ENCODE measurements at regions not wholly inside any gene's neighbourhood (a gene's known extent, or its start where the extent isn't known, plus 50 kb on each side); places are given as distances from the start of the nearest gene placed in this dataset.
"Not testable (repeated sequence)": the region's sequence is repeated elsewhere in the genome, so short reads cannot be mapped to it uniquely, and the experiment has no call there.

DNA sequence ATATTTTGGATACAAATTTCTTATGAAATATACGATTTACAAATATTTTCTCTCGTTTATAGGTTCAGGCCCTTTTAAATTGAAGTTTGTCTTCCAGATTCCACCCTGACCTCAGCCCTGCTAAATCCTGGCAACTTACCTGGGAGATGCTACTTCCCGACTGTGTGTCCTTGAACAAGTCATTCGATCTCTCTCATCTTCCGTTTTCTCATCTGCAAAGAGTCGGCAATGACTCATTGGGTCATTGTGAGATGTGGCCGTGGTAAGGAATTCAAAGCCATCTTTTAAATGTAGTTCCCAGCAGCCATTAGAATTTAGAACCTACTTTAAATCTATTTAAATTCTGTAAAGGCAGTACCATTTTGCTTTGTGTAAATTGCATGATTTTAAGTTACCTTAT, 72.5 kb downstream of the LHX2 start:
- DNase-seq (ENCODE audit: low spot score): no peak

DNA sequence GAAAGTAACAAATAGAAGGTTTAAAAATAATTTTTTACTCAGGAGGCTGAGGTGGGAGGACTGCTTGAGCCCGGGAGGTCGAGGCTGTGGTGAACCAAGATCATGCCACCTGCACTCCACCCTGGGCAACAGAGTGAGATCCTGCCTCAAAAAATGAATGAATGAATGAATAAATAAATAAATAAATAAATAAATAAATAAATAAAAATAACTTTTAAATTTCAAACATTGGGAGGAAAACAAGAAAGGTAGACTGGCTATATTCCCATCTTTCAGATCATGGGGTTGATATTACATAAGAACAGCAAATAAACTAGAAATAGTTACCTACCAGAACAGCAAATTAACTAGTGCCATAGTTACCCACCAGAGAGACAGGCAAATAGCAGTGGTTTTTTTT, 75.7 kb downstream of the LHX2 start:
- DNase-seq (ENCODE audit: low spot score): no peak

- DNase-seq (ENCODE audit: low spot score): no peak
Observed at GRCh38 chr9:124088476-124088837, 76.9 kb downstream of the LHX2 start.

DNA sequence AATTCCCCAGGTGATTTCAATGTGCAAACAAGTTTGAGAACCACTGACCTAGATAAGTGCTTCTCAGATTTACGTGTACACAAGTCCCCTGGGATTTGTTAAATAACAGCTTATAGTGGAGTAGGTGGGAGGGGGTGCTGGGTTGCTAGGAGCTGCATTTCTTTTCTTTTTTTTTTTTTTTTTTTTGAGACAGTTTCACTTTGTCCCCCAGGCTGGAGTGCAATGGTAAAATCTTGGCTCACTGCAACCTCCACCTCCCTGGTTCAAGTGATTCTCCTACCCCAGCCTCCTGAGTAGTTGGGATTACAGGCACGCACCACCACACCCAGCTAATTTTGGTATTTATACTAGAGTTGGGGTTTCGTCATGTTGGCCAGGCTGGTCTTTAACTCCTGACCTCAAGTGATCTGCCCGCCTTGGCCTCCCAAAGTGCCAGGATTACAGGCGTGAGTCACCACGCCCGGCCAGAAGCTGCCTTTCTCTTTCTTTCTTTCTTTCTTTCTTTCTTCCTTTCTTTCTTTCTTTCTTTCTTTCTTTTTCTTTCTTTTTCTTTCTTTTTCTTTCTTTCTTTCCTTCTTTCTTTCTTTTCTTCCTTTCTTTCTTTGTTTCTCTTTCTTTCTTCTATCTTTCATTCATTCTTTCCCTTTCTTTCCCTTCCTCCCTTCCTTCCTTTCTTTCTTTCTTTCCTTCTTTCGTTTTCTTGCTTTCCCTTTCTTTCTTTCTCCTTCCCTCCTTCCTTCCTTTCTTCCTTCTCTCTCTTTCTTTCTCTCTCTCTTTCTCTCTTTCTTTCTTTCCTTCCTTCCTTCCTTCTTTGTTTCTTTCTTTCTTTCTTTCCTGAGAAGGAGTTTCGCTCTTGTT, 78.3 kb downstream of the LHX2 start:
- not testable (repeated sequence) for DNase-seq (ENCODE audit: low spot score)

DNA sequence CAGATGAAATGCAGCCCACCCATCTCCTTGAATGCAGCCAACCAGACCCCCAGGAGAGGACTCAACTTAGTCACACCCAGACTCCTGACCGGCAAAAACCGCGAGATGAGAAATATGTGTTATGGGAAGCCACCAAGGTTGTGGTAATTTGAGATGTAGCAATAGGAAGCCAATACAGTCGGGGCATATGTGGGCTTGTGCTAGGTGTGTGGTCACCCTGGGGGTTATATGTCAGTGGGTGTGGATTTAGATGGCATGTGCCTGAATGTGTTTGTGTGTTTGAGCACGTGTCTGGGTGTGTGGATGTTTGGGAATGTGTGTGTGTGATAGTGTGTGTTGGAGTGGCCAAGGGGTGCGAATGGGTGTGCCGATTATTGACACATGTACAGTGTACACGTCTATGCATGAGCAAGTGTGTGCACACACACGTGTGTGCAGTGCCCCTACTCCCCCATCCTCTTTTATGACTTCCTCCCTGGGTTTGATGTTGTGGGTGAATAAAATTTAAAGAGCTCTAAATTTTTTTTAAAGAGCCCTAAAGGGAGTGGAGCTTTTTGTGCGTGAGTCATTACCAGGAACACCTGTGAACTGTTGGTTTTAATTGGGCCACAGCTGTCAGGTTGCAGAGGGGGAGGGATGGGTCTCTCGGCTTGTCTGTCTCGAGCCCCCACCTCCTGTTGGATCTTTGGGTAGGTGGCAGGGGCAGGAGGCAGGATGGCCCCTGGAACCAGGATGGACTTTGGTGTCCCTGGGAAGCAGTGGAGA, 86.8 kb downstream of the LHX2 start:
- no peak for DNase-seq (ENCODE audit: low spot score)

GRCh38 chr9:124099860-124100259, 88.3 kb downstream of the LHX2 start:
- DNase-seq (ENCODE audit: low spot score): no peak

- no peak for DNase-seq (ENCODE audit: low spot score)
Observed at GRCh38 chr9:124101215-124101968, 89.8 kb downstream of the LHX2 start.

GRCh38 chr9:124101969-124102345, 90.4 kb downstream of the LHX2 start:
- no peak for DNase-seq (ENCODE audit: low spot score)

- no peak for DNase-seq (ENCODE audit: low spot score)
Observed at GRCh38 chr9:124102363-124102762, 90.8 kb downstream of the LHX2 start.

DNA sequence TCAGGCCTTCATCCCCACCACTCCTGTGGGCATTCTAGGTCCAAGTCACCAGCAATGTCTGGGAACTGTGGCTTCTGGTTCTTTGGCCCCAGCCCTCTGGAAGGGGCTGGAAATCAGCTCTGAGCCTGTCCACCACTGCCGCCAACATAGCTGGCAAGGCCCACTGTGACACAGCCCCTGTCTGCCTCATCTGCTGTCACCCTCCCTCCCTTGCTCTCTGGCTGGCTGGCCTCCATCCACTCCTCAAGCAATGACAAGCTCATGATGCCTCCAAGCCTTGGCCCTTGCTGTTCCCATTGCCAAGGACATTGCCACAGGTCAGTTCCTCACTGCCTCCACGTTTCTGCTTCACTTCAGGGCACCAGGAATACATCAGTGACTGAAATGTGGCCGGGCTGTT, 93.7 kb downstream of the LHX2 start:
- DNase-seq (ENCODE audit: low spot score): no peak

DNA sequence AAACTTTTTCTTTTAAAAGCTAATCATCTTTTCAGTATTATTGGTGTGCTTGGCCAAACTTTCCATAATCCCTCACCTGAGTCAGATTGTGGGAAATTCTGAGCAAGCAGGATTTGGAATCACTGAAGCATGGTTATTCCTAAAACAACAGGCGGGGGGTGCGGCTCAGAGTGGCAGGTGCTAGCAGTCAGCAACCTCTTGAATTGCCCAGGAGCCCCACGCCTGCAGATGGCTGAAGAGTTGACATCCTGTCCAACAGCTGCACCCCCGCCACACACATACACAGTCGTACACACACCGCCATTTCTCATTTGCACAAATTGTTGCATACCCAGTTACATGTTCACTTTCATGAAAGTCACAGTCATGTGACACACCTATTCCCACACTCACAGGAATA, 96.6 kb downstream of the LHX2 start:
- no peak for DNase-seq (ENCODE audit: low spot score)

GRCh38 chr9:124110307-124110915, 98.8 kb downstream of the LHX2 start:
- peak; percentile 15 for DNase-seq (ENCODE audit: low spot score)

DNA sequence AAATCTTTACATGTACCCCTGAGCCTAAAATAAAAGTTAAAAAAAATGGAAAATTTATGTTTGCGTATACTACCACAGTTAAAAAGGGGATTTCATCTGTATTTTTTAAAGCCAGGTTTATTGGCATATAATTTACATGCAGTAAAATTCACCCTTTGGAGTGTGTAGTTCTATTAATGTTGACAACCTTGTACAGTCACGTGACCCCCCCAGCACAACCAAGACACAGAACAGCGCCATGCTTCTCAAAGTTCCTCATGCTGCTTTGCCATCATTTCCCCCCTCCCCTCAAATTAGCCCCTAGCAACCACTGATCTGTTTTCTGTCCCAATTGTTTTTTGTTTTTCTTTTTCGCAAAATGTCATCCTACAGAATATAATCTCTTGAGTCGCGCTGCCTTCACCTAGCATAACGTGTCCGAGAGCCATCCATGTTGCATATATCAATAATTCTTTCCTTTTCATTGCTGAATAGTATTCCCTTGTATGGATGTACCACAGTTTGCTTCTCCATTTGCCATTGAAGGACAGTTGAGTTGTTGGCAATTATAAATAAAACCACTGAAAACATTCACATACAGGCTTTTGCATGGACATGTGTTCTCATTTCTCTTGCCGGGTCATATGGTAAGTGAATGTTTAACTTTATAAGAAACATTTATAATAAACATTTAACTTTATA, 105.3 kb downstream of the LHX2 start:
- DNase-seq (ENCODE audit: low spot score): no peak

DNA sequence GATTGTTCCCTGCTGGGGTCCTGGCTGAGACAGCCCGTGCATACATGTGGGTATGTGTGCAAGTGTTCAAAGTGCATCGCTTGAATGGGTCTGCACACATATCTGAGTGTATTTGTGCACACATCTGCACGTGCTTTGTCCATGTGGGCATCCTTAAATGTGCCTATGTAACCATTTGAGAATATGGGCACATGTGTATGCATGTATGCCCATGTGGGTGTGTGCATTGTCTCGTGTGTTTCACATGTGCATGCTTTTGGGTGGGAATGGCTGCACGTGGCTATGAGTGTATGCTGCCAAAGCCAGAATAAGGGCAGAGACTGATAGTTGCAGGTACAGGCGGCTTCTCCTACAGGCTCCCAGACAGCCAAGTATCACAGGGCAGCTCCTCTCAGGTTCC, 107.3 kb downstream of the LHX2 start:
- DNase-seq (ENCODE audit: low spot score): no peak

DNA sequence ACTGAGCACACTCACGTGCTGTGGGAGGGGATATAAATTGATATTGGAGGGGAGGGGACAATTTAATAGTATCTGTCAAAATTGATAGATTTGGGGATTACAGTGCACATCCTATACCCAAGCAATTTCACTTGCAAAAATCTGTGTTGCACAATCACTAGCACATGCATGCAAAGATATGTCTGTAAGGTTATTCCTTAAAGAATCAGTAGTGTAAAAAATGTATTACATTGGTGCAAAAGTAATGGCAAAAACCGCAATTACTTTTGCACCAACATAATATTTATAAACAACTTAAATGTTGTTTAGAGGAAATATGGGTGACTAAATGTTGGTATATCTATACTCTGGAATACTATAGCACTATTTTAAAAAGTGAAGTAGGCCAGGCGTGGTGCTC, 108.7 kb downstream of the LHX2 start:
- DNase-seq (ENCODE audit: low spot score): no peak

DNA sequence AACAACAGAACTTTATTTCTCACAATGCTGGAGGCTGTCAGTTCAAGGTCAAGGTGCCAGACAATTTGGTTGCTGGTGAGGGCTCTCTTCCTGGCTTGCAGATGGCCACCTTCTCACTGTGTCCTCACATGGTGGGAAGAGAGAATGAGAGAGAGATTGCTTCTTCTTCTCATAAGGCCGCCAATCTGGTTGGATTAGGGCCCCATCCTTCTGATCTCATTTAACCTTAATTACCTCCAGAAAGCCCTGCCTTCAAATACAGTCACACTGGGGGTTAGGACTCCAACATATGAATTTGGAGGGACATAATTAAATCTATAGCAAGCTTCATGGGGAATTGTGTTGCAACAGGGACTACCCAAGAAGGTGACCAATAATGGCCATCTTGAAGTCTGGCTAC, 110.2 kb downstream of the LHX2 start:
- DNase-seq (ENCODE audit: low spot score): no peak

DNA sequence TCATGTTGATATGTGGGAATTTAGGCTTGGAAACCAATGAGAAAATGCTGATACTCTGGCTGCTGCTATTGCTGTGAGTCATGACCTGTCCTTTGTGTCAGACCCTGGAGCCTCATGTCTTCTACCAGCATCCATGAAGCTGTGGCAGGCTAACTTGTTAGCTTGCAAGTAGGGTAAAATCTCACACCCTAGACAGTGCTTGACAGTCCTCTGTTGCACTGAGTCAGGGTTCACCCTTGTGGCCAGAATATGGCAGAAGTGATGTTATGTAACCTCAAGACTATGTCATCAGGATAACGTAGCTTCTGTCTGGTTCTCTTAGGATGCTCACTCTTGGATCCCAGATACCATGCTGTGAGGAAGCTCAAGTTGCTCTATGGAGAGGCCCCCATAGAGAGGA, 110.8 kb downstream of the LHX2 start:
- DNase-seq (ENCODE audit: low spot score): no peak

GRCh38 chr9:124122813-124123462, 111.4 kb downstream of the LHX2 start:
- DNase-seq (ENCODE audit: low spot score): no peak

- not testable (repeated sequence) for DNase-seq (ENCODE audit: low spot score)
Observed at GRCh38 chr9:124123621-124124020, 112.1 kb downstream of the LHX2 start.

DNA sequence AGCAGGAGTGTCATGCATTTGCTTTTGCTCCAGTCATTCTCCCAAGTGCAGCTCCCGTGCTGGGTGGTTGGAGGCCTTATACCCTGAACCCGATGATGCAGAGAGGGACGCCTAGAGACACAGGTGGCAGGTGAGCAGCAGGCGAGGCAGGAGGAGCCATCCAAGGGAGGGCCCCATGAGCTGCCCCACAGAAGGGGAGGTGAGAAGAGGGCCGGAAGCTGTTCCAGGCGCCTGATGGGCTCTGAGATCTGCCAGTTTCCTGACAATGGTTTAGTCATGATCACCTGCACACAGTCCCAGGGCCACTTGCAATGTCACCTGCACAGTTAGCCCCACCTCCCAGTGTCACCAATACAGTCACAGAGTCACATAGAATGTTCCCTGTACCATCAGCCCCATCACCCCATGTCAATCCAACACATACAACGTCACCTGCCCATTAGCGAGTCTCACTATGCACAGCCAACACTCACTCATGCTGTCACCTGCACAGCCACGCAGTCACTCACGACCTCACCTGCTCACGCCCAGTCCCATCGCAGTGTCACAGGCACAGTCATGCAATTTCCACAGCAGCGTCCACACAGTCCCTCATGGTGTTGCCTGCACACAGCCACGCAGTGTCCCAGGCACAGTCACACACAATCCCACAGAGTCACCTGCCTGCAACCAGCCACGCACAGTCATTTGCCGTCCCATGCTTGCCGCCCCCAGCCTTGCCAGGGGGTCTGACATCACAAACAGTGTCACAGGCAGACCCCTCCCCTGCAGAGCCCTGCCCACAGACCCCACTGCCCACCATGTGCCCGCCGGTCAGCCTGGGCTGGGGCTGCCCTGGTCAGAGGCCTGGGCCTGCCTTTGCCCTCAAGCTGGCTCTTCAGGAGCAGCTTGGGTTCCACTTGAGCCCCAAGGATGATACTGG, 113.4 kb downstream of the LHX2 start:
- DNase-seq (ENCODE audit: low spot score): no peak
